K562 (cell line): ENCODE measurements at regions not wholly inside any gene's neighbourhood (a gene's known extent, or its start where the extent isn't known, plus 50 kb on each side); places are given as distances from the start of the nearest gene placed in this dataset.

Experiments used
- ATAC-seq: fragments of 200-7000 bp; cut with Tn5 transposase; 3 replicates; pipeline ENCODE4 v1.9.1; 2020; ENCODE audit warnings: moderate library complexity
- BruUV-seq: library from RNA; stranded (reverse); fragments of 400-500 nt; replicated peaks from 2 replicates; lab custom pipeline; 2021; lab: Mats Ljungman, UMichigan
- CTCF ChIA-PET: fragments of 300-600 bp; formaldehyde crosslinking; extraction: SDS; loops from one replicate; lab custom pipeline; 2021; ENCODE audit warnings: low intra/inter-chr PET ratio; lab: Yijun Ruan, JAX
- POLR2A ChIA-PET: fragments of 300-600, 350-650 bp; sonication (Branson Sonifier 250); formaldehyde crosslinking; extraction: SDS; loops from one replicate; lab custom pipeline; 2021; ENCODE audit warnings: antibody characterized with exemption, inconsistent platforms; lab: Yijun Ruan, JAX
- DNase-seq, 4 experiments: peaks; one replicate each; pipeline versions ENCODE4 v3.0.0 to v3.0.0-alpha.2; 2011 to 2018; ENCODE audit warnings: low spot score in 3 of 4, mixed read lengths in 3 of 4; ENCODE audit errors: extremely low read depth in 1 of 4
- FAIRE-seq: peaks from 2 replicates; lab custom pipeline; 2011; peaks lifted over from hg19 to GRCh38; lab: Jason Lieb, UNC
- H2AFZ ChIP-seq: 2 replicates; pipeline ENCODE4 v1.6.0; 2011; ENCODE audit warnings: low read depth, low read length, control low read depth, inconsistent platforms
- H3K27ac ChIP-seq: fragments of 200-600 bp; 3 replicates; pipeline ENCODE4 v1.8.0; 2011; ENCODE audit warnings: low read depth, mild to moderate bottlenecking, control low read depth, inconsistent platforms, low read length, moderate library complexity, mixed read lengths; ENCODE audit errors: extremely low read depth
- H3K27me3 ChIP-seq, 2 experiments: fragments of 300-600 bp in 1 of 2; 2 replicates in 1 of 2; 3 replicates in 1 of 2; pipeline versions ENCODE4 v1.6.0 to v1.8.0; 2011; ENCODE audit warnings: inconsistent platforms in 2 of 2, low read length in 2 of 2, mild to moderate bottlenecking in 1 of 2, mixed read lengths in 1 of 2, moderate library complexity in 1 of 2; ENCODE audit not compliant: control insufficient read depth in 2 of 2, insufficient read depth in 2 of 2
- H3K36me3 ChIP-seq: fragments of 300-600 bp; 3 replicates; pipeline ENCODE4 v1.8.0; 2011; ENCODE audit warnings: mild to moderate bottlenecking, low read length, inconsistent platforms; ENCODE audit not compliant: control insufficient read depth, insufficient read depth
- H3K4me1 ChIP-seq, 2 experiments: fragments of 200-600 bp in 1 of 2; replicated peaks in 1 of 2; 2 replicates in 1 of 2; 3 replicates in 1 of 2; pipeline versions ENCODE4 v1.5.1 to v1.8.0; 2011; ENCODE audit warnings: inconsistent platforms in 2 of 2, low read length in 2 of 2, mild to moderate bottlenecking in 1 of 2, mixed read lengths in 1 of 2, moderate library complexity in 1 of 2; ENCODE audit not compliant: control insufficient read depth in 2 of 2, insufficient read depth in 2 of 2
- H3K4me2 ChIP-seq: 2 replicates; pipeline ENCODE4 v1.6.1; 2011; ENCODE audit warnings: low read length, control low read depth, inconsistent platforms, mixed read lengths; ENCODE audit not compliant: insufficient read depth
- H3K4me3 ChIP-seq: fragments of 200-600 bp; sonication (generic), shearing (Covaris generic); 2 replicates; pipeline ENCODE4 v1.5.1; 2016; ENCODE audit warnings: control low read depth, inconsistent platforms
- H3K79me2 ChIP-seq: fragments of 200-600 bp; 3 replicates; pipeline ENCODE4 v1.8.0; 2011; ENCODE audit warnings: low read length, inconsistent platforms; ENCODE audit not compliant: control insufficient read depth, insufficient read depth
- H3K9ac ChIP-seq, 2 experiments: 2 replicates each; pipeline versions ENCODE4 v1.6.0 to v1.6.1; 2011; ENCODE audit warnings: low read depth in 2 of 2, low read length in 2 of 2, control low read depth in 1 of 2, inconsistent platforms in 1 of 2, mild to moderate bottlenecking in 1 of 2, mixed read lengths in 1 of 2; ENCODE audit not compliant: insufficient read depth in 1 of 2
- H3K9me1 ChIP-seq: one replicate; pipeline ENCODE4 v1.6.0; 2011; ENCODE audit warnings: inconsistent platforms, mild to moderate bottlenecking, low read length, moderate library complexity; ENCODE audit not compliant: control insufficient read depth, insufficient read depth
- H3K9me3 ChIP-seq: replicated peaks from 2 replicates; pipeline ENCODE4 v1.5.1; 2011; ENCODE audit warnings: low read depth, low read length, inconsistent platforms; ENCODE audit not compliant: control insufficient read depth, insufficient read depth
- H4K20me1 ChIP-seq: replicated peaks from 2 replicates; pipeline ENCODE4 v1.6.1; 2011; ENCODE audit warnings: low read length, inconsistent platforms, mixed read lengths; ENCODE audit not compliant: control insufficient read depth, insufficient read depth
- ATF6 ChIP-seq: sonication (generic); formaldehyde crosslinking; IDR thresholded peaks from 2 replicates; pipeline ENCODE4 v1.4.0; 2020; ENCODE audit warnings: mild to moderate bottlenecking, missing genetic modification reagents
- CBX3 ChIP-seq, 2 experiments: IDR thresholded peaks; 1 replicate in 1 of 2; 2 replicates in 1 of 2; pipeline ENCODE4 v1.6.1; 2012; ENCODE audit warnings: inconsistent platforms in 2 of 2, low read length in 2 of 2, borderline replicate concordance in 1 of 2, control low read depth in 1 of 2
- FOXA1 ChIP-seq: fragments of 450-650 bp; IDR thresholded peaks from 2 replicates; pipeline ENCODE4 v1.6.1; 2016; ENCODE audit warnings: mild to moderate bottlenecking, borderline replicate concordance
- NKRF ChIP-seq: fragments of 450-650 bp; IDR thresholded peaks from 2 replicates; pipeline ENCODE4 v1.6.1; 2016; ENCODE audit warnings: borderline replicate concordance
- PML ChIP-seq: IDR thresholded peaks from 2 replicates; pipeline ENCODE4 v1.6.1; 2012; ENCODE audit warnings: low read length, inconsistent platforms
- RBM22 ChIP-seq: fragments of 200-400 bp; formaldehyde crosslinking; IDR thresholded peaks from 2 replicates; pipeline ENCODE4 v1.6.1; 2018; ENCODE audit warnings: low read length, low read depth; ENCODE audit not compliant: poor library complexity, severe bottlenecking
- THAP12 ChIP-seq: fragments of 250-450 bp; sonication (Bioruptor Pico); IDR thresholded peaks from 2 replicates; pipeline ENCODE4 v1.9.0; 2021; ENCODE audit warnings: mild to moderate bottlenecking, inconsistent platforms
- YY1 ChIP-seq, 3 experiments: IDR thresholded peaks; 2 replicates each; pipeline ENCODE4 v1.6.1; 2011; ENCODE audit warnings: low read length in 2 of 3, mild to moderate bottlenecking in 2 of 3, moderate library complexity in 2 of 3, borderline replicate concordance in 1 of 3, control low read depth in 1 of 3, low read depth in 1 of 3; ENCODE audit not compliant: insufficient read depth in 3 of 3, insufficient replicate concordance in 2 of 3, control insufficient read depth in 1 of 3, insufficient read length in 1 of 3; ENCODE audit errors: extremely low read depth in 1 of 3
- ZKSCAN8 ChIP-seq: fragments of 200-800 bp; sonication (Bioruptor generic); IDR thresholded peaks from 2 replicates; pipeline ENCODE4 v1.6.1; 2016; ENCODE audit warnings: missing genetic modification characterization, missing compliant biosample characterization
- ZNF133 ChIP-seq: fragments of 250-450 bp; sonication (Bioruptor Pico); IDR thresholded peaks from 2 replicates; pipeline ENCODE4 v1.4.0; 2020; ENCODE audit warnings: mild to moderate bottlenecking
- ZNF512 ChIP-seq: IDR thresholded peaks from 2 replicates; pipeline ENCODE4 v1.6.1; 2016; ENCODE audit warnings: missing genetic modification characterization, missing compliant biosample characterization
- ZNF699 ChIP-seq: fragments of 250-450 bp; sonication (Bioruptor Pico); IDR thresholded peaks from 2 replicates; pipeline ENCODE4 v1.8.0; 2021; ENCODE audit warnings: mild to moderate bottlenecking, moderate library complexity; ENCODE audit not compliant: insufficient replicate concordance
- ZNF717 ChIP-seq: fragments of 250-450 bp; sonication (Bioruptor Pico); IDR thresholded peaks from 2 replicates; pipeline ENCODE4 v1.5.0; 2021
- ZNF766 ChIP-seq: fragments of 200-800 bp; sonication (Bioruptor generic); conservative IDR thresholded peaks from 2 replicates; pipeline ENCODE4 v1.6.1; 2016; ENCODE audit warnings: missing genetic modification characterization, missing compliant biosample characterization
- WGBS: fragments of 100-300 bp; shearing (Covaris generic); methylation state at CpG from one replicate; pipeline ENCODE4 v1.1.6; 2016; ENCODE audit warnings: low coverage, mixed read lengths; ENCODE audit not compliant: insufficient coverage; ENCODE audit errors: missing lambda C conversion rate; 5-methylcytosine and 5-hydroxymethylcytosine counted together
- in situ Hi-C: fragments of 300-500 bp; cut with MboI; formaldehyde crosslinking; loops from 4 replicates; pipeline ENCODE4 v1.15.0; 2018; ENCODE audit warnings: inconsistent platforms, mixed read lengths
- intact Hi-C: fragments of 100-400 bp; cut with micrococcal nuclease; formaldehyde crosslinking; loops from 2 replicates; pipeline ENCODE4 v1.14.2; 2022

GRCh38 chr5:57406641-57407040 is 76.0 kb downstream of the ACTBL2 start:
- H3K9me1 ChIP-seq, result no peaks in the 10 kb centered on the region
- no peaks in the 10 kb centered on the region for H3K27me3 ChIP-seq
- H3K4me1 ChIP-seq, result no peaks in the 10 kb centered on the region
- BruUV-seq, result no TSS peak
- no peak overlapping the region for H3K27ac ChIP-seq
- H2AFZ ChIP-seq, result no peak overlapping the region
- in situ Hi-C loops (no loop called here), intact Hi-C loops (no loop called here)
- no peak for DNase-seq
- no peaks in the 10 kb centered on the region for H3K79me2 ChIP-seq
- 7% methylated on average over 2 of the region's 2 CpGs for WGBS
- H3K4me2 ChIP-seq, result no peak overlapping the region
- H3K4me3 ChIP-seq, result no peak overlapping the region
- no peak for ATAC-seq
- H4K20me1 ChIP-seq, result no peaks in the 10 kb centered on the region
- no peak overlapping the region for H3K9ac ChIP-seq
- POLR2A ChIA-PET, result no interaction called here
- no peak for FAIRE-seq
- CTCF ChIA-PET, result no interaction called here
- no peaks in the 10 kb centered on the region for H3K9me3 ChIP-seq
- H3K36me3 ChIP-seq, result no peaks in the 10 kb centered on the region
- TF ChIP-seq FOXA1 (no peak), CBX3 (IDR thresholded peaks at IDR 0.05; ENCODE audit: borderline replicate concordance in 1 of 2, low read length in 2 of 2) (no peak), ZNF766 (CRISPR knock-in tag) (no peak), NKRF (no peak), ZKSCAN8 (no peak), RBM22 (no peak), PML (no peak), ZNF133 (CRISPR knock-in tag) (no peak), YY1 (IDR thresholded peaks at IDR 0.05; ENCODE audit: borderline replicate concordance in 1 of 3, control insufficient read depth in 1 of 3, extremely low read depth in 1 of 3, insufficient read depth in 3 of 3, insufficient read length in 1 of 3, insufficient replicate concordance in 2 of 3, low read depth in 1 of 3, low read length in 2 of 3) (no peak), THAP12 (CRISPR knock-in tag) (no peak), ZNF512 (tag) (no peak), ATF6 (CRISPR knock-in tag) (no peak), ZNF717 (CRISPR knock-in tag) (no peak), ZNF699 (CRISPR knock-in tag) (no peak)
